ENCODE measurements at regions not wholly inside any gene's neighbourhood (a gene's known extent, or its start where the extent isn't known, plus 50 kb on each side); places are given as distances from the start of the nearest gene placed in this dataset.

GRCh38 chr16:86927699-86928098 is 349.4 kb downstream of the FOXL1 start:
- Mint-ChIP-seq H3K36me3 (ENCODE audit: low read depth) (no peaks in the 10 kb centered on the region), H3K4me3 (ENCODE audit: low read depth) (no peak overlapping the region), H3K4me1 (ENCODE audit: low read depth) (no peaks in the 10 kb centered on the region), H3K27me3 (ENCODE audit: low read depth) (peaks cover 57% of the 10 kb centered on the region), H3K27ac (no peak overlapping the region), H3K9me3 (no peaks in the 10 kb centered on the region)
- no peak for DNase-seq (ENCODE audit: low spot score)
- intact Hi-C loops (cut with micrococcal nuclease): no loop called here

GRCh38 chr16:86928523-86929011 is 350.2 kb downstream of the FOXL1 start:
- DNase-seq (ENCODE audit: low spot score): no peak
- no peaks in the 10 kb centered on the region for H3K36me3 Mint-ChIP-seq (ENCODE audit: low read depth)
- H3K4me1 Mint-ChIP-seq (ENCODE audit: low read depth): no peaks in the 10 kb centered on the region
- no peaks in the 10 kb centered on the region for H3K9me3 Mint-ChIP-seq
- intact Hi-C loops (cut with micrococcal nuclease): no loop called here
- H3K27ac Mint-ChIP-seq: no peak overlapping the region
- no peak overlapping the region for H3K4me3 Mint-ChIP-seq (ENCODE audit: low read depth)
- H3K27me3 Mint-ChIP-seq (ENCODE audit: low read depth): peaks cover 55% of the 10 kb centered on the region

GRCh38 chr16:86929057-86929871 is 350.9 kb downstream of the FOXL1 start:
- Mint-ChIP-seq H3K36me3 (ENCODE audit: low read depth) (no peaks in the 10 kb centered on the region), H3K27ac (no peak overlapping the region), H3K27me3 (ENCODE audit: low read depth) (peaks cover 53% of the 10 kb centered on the region), H3K4me3 (ENCODE audit: low read depth) (no peak overlapping the region), H3K9me3 (no peaks in the 10 kb centered on the region), H3K4me1 (ENCODE audit: low read depth) (no peaks in the 10 kb centered on the region)
- intact Hi-C loops (cut with micrococcal nuclease): no loop called here
- no peak for DNase-seq (ENCODE audit: low spot score)

GRCh38 chr16:86930001-86930400 is 351.7 kb downstream of the FOXL1 start:
- Mint-ChIP-seq H3K27ac (no peak overlapping the region), H3K9me3 (no peaks in the 10 kb centered on the region), H3K4me1 (ENCODE audit: low read depth) (no peaks in the 10 kb centered on the region)

GRCh38 chr16:86930663-86931373 is 352.5 kb downstream of the FOXL1 start:
- Mint-ChIP-seq H3K27me3 (ENCODE audit: low read depth) (peaks cover 49% of the 10 kb centered on the region), H3K9me3 (no peaks in the 10 kb centered on the region), H3K4me1 (ENCODE audit: low read depth) (no peaks in the 10 kb centered on the region), H3K4me3 (ENCODE audit: low read depth) (no peak overlapping the region), H3K36me3 (ENCODE audit: low read depth) (no peaks in the 10 kb centered on the region), H3K27ac (no peak overlapping the region)
- DNase-seq (ENCODE audit: low spot score): no peak
- intact Hi-C loops (cut with micrococcal nuclease): no loop called here

More at GRCh38 chr16:86930001-86930400, 351.7 kb downstream of the FOXL1 start:
- peaks cover 50% of the 10 kb centered on the region for H3K27me3 Mint-ChIP-seq (ENCODE audit: low read depth)
- DNase-seq (ENCODE audit: low spot score): no peak
- no peaks in the 10 kb centered on the region for H3K36me3 Mint-ChIP-seq (ENCODE audit: low read depth)
- intact Hi-C loops (cut with micrococcal nuclease): no loop called here
- H3K4me3 Mint-ChIP-seq (ENCODE audit: low read depth): no peak overlapping the region

DNA sequence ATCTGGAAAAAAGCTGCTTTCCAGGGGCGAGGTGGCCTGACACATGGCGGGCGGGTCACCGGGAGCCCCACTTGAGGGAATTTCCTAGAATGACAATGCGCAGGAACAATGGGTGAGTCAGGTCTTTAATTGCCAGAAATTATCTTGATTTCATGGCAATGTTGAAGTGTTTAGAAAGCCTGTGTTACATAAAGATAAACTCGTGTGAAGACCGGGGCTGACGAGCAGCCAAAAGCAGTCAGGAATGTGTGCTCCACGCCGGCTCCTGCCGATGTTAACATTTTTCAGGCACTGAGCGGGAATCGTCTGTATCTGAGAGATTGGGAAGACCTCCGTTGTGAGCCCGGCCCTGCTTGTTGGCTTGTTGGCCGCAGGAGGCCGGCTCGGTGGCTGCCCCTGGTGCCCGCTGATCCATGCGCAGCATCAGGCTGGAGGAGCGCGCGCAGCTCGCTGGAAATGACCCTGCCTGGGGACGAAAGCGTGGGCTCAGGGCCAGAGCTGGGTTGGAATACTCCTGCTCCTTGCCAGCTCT is 353.1 kb downstream of the FOXL1 start:
- Mint-ChIP-seq H3K27me3 (ENCODE audit: low read depth) (peaks cover 45% of the 10 kb centered on the region), H3K36me3 (ENCODE audit: low read depth) (no peaks in the 10 kb centered on the region), H3K27ac (no peak overlapping the region), H3K9me3 (no peaks in the 10 kb centered on the region), H3K4me1 (ENCODE audit: low read depth) (no peaks in the 10 kb centered on the region), H3K4me3 (ENCODE audit: low read depth) (no peak overlapping the region)
- no peak for DNase-seq (ENCODE audit: low spot score)
- intact Hi-C loops (cut with micrococcal nuclease): no loop called here

DNA sequence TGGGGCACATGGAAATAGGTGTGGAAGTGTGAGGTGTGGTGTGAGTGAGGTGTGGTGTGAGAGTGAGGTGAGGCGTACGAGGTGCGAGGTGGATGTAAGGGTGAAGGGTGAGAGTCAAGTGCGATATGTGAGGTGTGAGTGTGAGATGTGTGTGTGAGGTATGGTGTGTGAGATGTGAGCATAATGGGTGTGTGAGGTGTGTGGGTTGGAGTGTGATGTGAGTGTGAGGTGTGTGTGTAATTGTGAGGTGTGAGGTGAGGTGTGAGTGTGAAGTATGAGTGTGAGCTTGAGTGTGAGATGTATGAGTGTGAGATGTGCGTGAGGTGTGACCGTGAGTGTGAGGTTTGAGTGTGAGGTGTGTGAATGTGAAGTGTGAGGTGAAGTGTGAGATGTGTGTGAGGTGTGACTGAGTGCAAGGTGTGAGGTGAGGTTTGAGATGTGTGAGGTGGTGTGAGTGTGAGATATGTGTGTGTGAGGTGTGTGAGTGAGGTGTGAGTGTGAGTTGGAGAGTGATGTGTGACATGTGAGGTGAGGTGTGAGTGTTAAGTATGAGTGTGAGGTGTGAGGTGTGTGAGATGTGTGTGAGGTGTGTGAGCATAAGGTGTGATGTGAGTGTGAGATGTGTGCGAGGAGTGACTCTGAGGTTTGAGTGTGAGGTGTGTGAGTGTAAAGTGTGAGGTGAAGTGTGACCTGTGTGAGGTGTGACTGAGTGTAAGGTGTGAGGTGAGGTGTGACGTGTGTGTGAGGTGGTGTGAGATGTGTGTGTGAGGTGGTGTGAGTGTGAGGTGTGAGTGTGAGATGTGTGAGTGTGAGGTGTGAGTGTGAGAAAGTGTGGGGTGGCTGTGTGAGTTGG is 354.0 kb downstream of the FOXL1 start:
- intact Hi-C loops (cut with micrococcal nuclease): no loop called here
- no peak overlapping the region for H3K27ac Mint-ChIP-seq
- peaks cover 46% of the 10 kb centered on the region for H3K27me3 Mint-ChIP-seq (ENCODE audit: low read depth)
- no peak overlapping the region for H3K4me3 Mint-ChIP-seq (ENCODE audit: low read depth)
- no peaks in the 10 kb centered on the region for H3K4me1 Mint-ChIP-seq (ENCODE audit: low read depth)
- no peak for DNase-seq (ENCODE audit: low spot score)
- no peaks in the 10 kb centered on the region for H3K36me3 Mint-ChIP-seq (ENCODE audit: low read depth)
- no peaks in the 10 kb centered on the region for H3K9me3 Mint-ChIP-seq

GRCh38 chr16:86934581-86935375 is 356.4 kb downstream of the FOXL1 start:
- Mint-ChIP-seq H3K27me3 (ENCODE audit: low read depth) (peaks cover 25% of the 10 kb centered on the region), H3K27ac (no peak overlapping the region), H3K4me1 (ENCODE audit: low read depth) (no peaks in the 10 kb centered on the region), H3K36me3 (ENCODE audit: low read depth) (no peaks in the 10 kb centered on the region), H3K9me3 (peaks cover under 1% of the 10 kb centered on the region), H3K4me3 (ENCODE audit: low read depth) (no peak overlapping the region)
- DNase-seq (ENCODE audit: low spot score): no peak
- intact Hi-C loops (cut with micrococcal nuclease): no loop called here

DNA sequence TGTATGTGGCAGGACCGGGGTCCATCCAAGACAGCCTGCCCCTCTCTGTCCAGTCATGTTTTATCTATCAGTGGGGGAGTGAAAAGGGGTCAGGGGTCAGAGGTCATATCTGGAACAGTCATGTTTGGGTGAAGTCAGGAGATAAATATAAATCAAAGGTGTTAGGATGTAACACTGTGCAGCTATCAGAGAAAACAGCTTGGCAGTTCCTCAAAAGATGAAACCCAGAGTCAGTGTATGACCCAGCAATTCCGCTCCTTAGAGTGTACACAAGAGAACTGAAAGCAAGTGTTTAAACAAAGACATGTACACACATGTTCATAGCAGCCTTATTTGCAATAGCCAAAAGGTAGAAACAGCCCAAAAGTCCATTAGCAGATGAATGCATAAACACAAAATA is 361.3 kb downstream of the FOXL1 start:
- Mint-ChIP-seq H3K27ac (no peak overlapping the region), H3K4me3 (ENCODE audit: low read depth) (no peak overlapping the region), H3K4me1 (ENCODE audit: low read depth) (no peaks in the 10 kb centered on the region), H3K36me3 (ENCODE audit: low read depth) (no peaks in the 10 kb centered on the region), H3K9me3 (peaks cover 5% of the 10 kb centered on the region), H3K27me3 (ENCODE audit: low read depth) (peaks cover 17% of the 10 kb centered on the region)
- no peak for DNase-seq (ENCODE audit: low spot score)
- intact Hi-C loops (cut with micrococcal nuclease): no loop called here

DNA sequence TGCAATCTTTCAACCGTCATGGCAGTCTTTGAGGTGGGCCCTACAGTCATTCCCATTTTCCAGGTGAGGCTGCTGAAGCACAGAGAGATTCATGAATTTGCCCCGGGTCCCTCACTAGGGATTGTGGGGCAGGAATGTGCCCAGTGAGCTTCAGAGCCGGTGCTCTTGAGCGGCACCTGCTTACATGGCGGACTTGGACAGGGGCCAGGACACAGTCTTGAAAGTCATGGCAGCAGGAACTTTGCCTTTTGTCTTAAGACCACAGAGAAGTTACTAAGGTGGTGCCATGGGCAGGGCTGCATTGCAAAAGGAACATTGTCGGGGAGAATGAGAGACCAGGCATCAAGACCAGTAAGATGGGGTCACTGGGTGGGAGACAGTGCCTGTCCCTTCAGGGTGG is 363.4 kb downstream of the FOXL1 start:
- H3K27ac Mint-ChIP-seq: no peak overlapping the region
- H3K9me3 Mint-ChIP-seq: peaks cover 5% of the 10 kb centered on the region
- no peaks in the 10 kb centered on the region for H3K36me3 Mint-ChIP-seq (ENCODE audit: low read depth)
- intact Hi-C loops (cut with micrococcal nuclease): no loop called here
- DNase-seq (ENCODE audit: low spot score): no peak
- H3K4me1 Mint-ChIP-seq (ENCODE audit: low read depth): no peaks in the 10 kb centered on the region
- H3K4me3 Mint-ChIP-seq (ENCODE audit: low read depth): no peak overlapping the region
- H3K27me3 Mint-ChIP-seq (ENCODE audit: low read depth): peaks cover 5% of the 10 kb centered on the region

DNA sequence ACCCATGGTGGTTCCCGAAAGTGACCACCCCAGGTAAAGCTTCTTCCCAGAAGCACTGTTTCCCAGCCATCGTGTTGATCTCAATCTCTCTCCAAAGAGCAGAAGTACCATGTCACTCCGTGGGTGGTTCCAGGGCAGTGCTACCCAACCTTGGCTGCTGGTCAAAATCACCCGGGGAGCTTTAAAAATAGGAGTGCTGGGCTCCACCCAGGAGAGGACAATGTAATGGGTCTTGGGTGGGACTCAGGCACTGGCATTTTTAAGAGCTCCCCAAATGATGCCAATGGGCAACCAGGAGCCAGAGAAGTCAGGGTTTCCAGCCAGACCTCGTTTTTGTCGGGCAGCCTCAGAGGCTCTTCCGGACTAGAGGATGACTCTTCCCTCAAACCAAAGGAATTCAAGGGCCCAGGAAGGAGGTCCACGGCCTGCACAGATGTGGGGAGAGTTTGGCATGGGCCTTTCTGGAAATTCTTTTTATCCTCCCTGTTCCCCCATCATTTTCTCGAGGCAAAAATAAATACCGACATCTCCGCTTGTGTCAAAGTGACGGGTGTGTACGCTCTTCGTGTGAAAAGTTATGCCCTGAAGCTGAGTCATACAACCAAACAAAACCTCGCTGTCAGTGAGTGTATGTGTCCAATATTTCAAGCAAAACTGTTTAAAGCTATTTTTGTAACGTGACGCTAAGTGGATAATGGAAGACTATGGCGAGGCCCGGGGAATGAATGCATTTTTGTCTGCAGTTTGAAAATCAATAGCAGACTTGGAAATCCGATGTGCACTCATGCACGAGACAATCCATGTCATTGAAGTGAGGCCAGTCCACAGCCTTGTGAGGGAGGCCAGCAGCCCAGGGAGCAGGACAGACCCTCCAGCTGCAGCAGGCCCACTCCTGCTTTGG is 364.1 kb downstream of the FOXL1 start:
- intact Hi-C loops (cut with micrococcal nuclease): no loop called here
- H3K4me3 Mint-ChIP-seq (ENCODE audit: low read depth): no peak overlapping the region

More for the DNA sequence above, 364.1 kb downstream of the FOXL1 start:
- H3K36me3 Mint-ChIP-seq (ENCODE audit: low read depth): no peaks in the 10 kb centered on the region
- no peaks in the 10 kb centered on the region for H3K27me3 Mint-ChIP-seq (ENCODE audit: low read depth)
- H3K27ac Mint-ChIP-seq: no peak overlapping the region
- DNase-seq (ENCODE audit: low spot score): no peak
- peaks cover 5% of the 10 kb centered on the region for H3K9me3 Mint-ChIP-seq
- H3K4me1 Mint-ChIP-seq (ENCODE audit: low read depth): no peaks in the 10 kb centered on the region

All from activated T-helper 2 cell treated with anti-CD3 and anti-CD28 coated beads, Interferon-gamma antibody, Interleukin-2, Interleukin-4, amounts not matched to agents 10 μg/mL and 5 μg/mL and 100 μg/mL, durations not matched to agents 14 hours and 24 hours and 36 hours (primary cell).